AG09319 (cell line): ENCODE measurements at regions not wholly inside any gene's neighbourhood (a gene's known extent, or its start where the extent isn't known, plus 50 kb on each side); places are given as distances from the start of the nearest gene placed in this dataset.

ENCODE experiments used
- DNase-seq: peaks from one replicate; pipeline ENCODE4 v3.0.0-alpha.2; 2010; ENCODE audit warnings: low read depth; ENCODE audit errors: extremely low read depth
- TF ChIP-seq, protein P1 (sequence below): IDR thresholded peaks from 2 replicates; pipeline ENCODE4 v1.5.1; 2011; ENCODE audit warnings: low read depth, mild to moderate bottlenecking, inconsistent platforms, low read length, moderate library complexity

DNA sequence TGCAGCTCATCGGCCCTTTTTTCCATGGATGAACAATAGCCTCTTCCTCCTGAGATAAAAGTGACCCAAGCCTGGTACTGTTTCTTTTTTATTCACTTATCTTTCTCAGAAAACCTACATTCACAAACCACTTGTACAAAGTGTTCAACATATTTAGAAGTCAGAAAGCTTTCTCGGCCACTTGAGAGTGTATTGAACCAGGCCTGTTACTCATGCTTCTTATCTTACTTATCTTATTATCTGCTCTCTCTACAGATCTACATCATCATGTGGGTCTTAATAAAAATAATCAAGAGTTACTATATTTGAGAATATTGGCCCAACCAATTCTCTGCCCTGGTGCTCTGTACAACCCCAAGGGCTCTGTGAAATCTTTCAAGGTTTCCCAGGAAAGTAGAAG is 242.1 kb downstream of the MREG start:
- DNase-seq = no peak
- TF ChIP-seq, protein P1, sequence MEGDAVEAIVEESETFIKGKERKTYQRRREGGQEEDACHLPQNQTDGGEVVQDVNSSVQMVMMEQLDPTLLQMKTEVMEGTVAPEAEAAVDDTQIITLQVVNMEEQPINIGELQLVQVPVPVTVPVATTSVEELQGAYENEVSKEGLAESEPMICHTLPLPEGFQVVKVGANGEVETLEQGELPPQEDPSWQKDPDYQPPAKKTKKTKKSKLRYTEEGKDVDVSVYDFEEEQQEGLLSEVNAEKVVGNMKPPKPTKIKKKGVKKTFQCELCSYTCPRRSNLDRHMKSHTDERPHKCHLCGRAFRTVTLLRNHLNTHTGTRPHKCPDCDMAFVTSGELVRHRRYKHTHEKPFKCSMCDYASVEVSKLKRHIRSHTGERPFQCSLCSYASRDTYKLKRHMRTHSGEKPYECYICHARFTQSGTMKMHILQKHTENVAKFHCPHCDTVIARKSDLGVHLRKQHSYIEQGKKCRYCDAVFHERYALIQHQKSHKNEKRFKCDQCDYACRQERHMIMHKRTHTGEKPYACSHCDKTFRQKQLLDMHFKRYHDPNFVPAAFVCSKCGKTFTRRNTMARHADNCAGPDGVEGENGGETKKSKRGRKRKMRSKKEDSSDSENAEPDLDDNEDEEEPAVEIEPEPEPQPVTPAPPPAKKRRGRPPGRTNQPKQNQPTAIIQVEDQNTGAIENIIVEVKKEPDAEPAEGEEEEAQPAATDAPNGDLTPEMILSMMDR = no peak

DNA sequence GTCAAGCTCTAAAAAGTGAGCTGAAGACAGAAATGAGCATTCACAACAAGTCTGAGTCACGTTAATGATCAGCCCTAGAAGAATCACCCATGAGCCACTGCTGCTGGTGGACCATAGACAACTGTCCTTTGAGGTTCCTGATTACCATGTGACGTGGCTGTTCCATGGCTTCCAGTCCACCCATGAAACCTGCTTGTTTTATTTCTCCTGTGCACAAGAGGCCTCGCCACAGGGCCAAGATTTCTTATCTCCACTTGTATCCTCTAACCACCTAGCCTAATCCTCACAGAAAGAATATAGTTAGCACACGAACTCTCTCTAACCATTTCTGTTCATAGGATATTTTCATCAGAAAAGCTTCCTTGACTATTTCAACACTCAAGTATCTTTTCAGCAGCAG is 242.7 kb downstream of the MREG start:
- DNase-seq = no peak
- TF ChIP-seq, protein P1 = no peak

DNA sequence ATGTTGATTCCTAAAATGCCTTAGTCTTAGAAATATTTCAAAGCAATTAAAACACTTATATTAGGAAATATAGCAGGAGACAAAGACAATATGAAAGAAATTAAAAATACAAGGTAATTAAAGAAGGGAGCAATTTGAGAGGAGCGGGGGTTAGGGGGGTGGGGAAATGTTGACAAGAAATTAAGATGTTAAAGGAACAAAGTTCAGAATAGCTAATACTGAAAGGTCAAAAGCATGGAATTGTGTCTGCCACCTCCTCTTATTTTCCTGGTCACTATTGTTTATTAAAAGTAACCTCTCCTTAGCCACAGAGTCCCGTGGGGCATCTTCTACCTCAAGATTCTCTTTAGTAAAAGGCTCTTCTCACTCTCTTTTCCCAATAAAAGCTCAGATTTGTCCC is 244.1 kb downstream of the MREG start:
- TF ChIP-seq, protein P1 = no peak
- DNase-seq = no peak

DNA sequence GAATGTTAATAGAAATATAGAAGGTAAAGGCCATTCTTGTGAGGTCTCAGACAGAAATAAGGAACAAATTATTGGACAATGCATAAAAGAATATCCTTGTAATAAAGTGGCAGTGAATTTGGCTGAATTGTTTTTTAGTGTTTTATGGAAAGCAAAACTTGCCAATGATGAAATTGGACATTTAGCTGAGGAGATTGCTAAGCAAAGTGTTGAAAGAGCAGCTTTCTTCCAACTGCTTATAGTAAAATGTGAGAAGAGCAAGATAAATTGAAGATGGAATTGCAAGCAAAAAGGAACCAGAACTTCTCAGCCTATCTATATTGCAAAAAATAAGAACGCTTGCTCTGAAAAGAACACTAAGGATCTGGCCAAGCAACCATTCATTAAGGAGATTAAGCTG is 245.7 kb downstream of the MREG start:
- DNase-seq = no peak
- TF ChIP-seq, protein P1 = no peak

DNA sequence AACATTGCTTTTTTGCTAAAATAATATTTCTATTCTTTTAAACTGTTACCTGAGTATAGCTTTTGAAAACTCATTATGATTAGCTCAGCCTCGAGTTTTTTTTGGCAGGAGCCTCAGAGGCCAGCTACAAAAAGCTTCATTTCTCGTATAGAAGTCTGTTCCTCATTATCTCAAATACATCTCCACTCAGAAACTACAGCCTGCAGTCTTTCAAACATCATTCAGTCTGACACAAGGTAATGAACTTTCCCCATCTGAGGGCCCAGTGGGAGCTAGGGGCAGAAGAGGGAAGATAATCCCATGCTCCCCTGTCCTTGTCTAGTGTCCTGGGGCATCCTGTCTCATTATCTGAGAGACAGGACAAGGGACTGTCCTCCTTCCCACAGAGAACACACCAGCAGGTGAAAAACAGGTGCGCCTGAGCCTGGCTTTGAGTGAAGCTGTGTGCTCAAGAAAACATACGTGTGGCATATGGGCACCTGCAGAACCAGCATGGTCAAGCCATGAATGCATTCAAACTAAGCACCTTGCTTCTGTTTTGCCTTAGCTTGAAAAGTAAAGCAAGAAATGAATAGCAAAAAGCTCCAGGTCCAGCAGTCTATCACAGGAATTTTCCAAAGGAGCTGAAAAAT is 247.5 kb downstream of the MREG start:
- DNase-seq = no peak
- TF ChIP-seq, protein P1 = no peak

DNA sequence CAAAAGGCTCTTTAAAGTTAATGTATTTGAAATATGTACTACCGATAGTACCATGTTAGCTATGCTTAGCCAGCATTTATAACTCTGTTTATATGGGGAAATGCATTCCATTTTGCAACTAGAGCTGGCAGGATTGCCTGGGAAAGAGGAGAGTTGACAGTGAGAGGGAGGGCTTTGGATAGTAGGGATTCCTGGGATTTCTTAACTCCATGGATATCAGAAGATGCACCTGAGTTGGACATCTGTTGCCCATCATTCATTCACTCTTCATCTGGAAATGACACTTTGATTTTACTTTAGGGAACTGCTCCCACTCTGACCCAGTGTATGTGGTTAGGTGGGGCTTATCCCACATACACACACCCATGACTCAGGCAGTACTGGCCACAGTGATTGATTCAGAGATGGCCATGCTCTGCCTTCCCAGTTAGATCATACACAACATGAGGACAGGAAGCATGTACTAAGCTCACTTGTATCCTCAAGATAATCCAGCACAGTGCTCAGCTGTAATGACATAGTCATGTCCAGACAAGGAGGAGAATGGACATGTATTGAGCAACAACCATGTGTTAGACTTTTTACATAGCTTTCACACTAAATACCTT is 248.8 kb downstream of the MREG start:
- TF ChIP-seq, protein P1 = no peak
- no peak for DNase-seq

DNA sequence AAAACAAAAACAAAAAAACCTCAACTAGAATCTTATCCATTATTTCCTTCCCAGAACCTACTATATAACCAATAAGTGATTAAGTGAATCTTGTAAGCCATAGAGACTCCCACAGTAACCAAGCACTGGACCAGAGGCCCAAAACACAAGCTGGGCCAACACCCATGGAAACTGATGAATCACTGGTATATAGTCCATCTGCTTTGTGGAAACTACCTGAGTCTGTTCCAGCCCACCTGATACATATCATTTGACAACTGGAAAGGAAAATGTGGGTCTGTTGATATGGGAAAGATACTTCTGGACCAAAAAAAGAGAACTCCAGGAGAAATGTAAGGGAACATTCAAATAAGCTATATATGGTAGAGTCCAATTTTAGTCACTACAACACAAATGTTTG is 252.8 kb downstream of the MREG start:
- TF ChIP-seq, protein P1 = no peak
- no peak for DNase-seq
